Fibroblast of villous mesenchyme (primary cell): ENCODE measurements at regions not wholly inside any gene's neighbourhood (a gene's known extent, or its start where the extent isn't known, plus 50 kb on each side); places are given as distances from the start of the nearest gene placed in this dataset.

ENCODE experiments used
- DNase-seq: peaks from one replicate; pipeline ENCODE4 v3.0.0-alpha.2; 2010; ENCODE audit warnings: low read depth
- H3K4me3 ChIP-seq: 2 replicates; pipeline ENCODE4 v1.5.1; 2011; ENCODE audit warnings: low read depth, mild to moderate bottlenecking, low read length
- CTCF ChIP-seq: IDR thresholded peaks from 2 replicates; pipeline ENCODE4 v1.5.1; 2012; ENCODE audit warnings: low read depth, mild to moderate bottlenecking, low read length; ENCODE audit not compliant: insufficient read depth

DNA sequence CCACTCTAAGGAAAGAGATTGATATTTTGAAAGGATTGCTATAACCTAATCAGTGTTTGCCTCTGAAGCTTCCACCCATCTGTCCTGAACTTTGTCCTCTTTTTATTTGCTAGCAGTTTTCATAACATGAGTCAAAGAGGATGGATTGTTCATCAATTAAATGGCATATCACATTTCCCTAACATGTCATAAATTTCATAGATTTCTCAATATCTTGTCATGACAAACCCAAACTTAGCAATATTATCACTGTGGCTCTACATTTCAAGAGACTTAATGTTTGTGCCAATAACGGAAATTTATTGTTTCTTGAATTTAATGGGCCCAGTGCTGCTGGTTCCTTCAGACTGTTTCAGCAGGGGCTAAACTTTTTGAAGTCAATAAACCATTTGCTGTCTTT lies 330.3 kb downstream of the CAAP1 start:
- DNase-seq, result no peak
- no peak for TF ChIP-seq CTCF
- H3K4me3 ChIP-seq, result no peak overlapping the region

- no peak overlapping the region for H3K4me3 ChIP-seq
- DNase-seq, result no peak
- no peak for TF ChIP-seq CTCF
Measured at GRCh38 chr9:26561928-26562327, 330.7 kb downstream of the CAAP1 start.

DNA sequence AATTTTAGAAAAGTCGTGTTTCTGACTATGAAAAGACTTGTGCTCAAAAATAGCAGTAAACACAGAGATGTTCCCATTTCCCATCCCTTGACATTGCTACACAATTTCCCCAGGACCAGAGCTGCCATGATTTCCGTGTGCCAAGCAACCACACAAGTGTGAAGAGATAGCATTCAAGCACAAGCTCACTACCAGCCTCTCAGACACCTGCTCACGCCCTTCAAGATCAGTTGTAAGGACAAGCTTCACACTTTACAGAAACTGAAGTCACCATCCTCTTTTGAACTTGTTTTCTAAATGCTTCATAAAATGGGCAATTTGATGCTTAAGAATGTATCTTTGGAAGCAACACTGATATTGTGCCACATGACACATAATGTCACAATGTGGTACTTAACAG lies 333.1 kb downstream of the CAAP1 start:
- no peak for TF ChIP-seq CTCF

GRCh38 chr9:26551971-26552370 lies 340.6 kb downstream of the CAAP1 start:
- TF ChIP-seq CTCF, result no peak
- no peak for DNase-seq
- no peak overlapping the region for H3K4me3 ChIP-seq

More for the DNA sequence above, 333.1 kb downstream of the CAAP1 start:
- DNase-seq, result no peak
- no peak overlapping the region for H3K4me3 ChIP-seq

DNA sequence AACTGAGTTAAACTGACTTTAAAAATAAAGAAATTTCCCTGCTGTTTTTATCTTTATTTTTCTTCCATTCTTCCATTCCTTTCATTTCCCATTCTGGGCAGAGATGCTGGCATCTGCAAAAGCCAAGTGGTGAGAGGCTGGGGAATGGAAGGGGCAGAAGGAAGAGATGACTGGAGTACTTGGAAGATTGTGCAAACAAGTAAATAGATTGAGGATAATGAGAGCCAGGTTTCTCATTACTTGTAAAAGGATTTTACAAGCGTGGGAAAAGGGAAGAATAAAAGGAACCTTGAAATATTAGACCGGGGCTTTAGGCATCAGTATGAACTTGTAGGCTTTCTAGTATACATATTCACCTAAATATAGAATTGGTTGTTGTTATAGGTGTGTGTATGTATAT lies 341.2 kb downstream of the CAAP1 start:
- no peak overlapping the region for H3K4me3 ChIP-seq
- TF ChIP-seq CTCF, result no peak
- no peak for DNase-seq

GRCh38 chr9:26548781-26549290 lies 343.8 kb downstream of the CAAP1 start:
- H3K4me3 ChIP-seq, result no peak overlapping the region
- TF ChIP-seq CTCF, result no peak

DNA sequence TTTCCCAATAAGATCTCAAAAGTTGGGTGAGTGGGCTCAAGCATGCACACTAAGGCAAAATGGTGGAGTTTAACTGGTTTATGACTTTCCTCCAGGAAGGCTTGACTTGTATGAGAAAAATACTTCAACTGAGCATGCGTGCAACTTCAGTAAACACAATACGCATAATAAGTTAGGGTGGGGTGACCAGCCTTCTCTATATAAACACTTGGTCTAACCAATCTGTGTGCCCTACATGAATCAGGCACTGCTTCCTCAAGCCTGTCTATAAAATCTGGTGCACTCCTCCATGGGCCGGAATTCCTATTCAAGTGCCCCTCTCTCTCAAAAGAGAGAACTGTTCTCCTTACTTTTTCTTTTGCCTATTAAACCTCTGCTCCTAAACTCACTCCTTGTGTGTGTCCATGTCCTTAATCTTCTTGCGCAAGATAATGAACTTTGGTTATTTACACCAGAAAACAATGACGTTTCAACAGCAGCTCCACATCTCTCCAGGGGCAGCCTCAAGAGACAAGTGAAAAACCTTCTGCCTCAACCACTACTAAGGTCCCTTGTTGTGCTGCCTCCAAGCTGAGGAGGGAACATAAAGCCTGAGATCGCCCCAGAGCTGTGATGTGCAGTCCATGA lies 352.6 kb downstream of the CAAP1 start:
- no peak overlapping the region for H3K4me3 ChIP-seq
- DNase-seq, result no peak
- TF ChIP-seq CTCF, result no peak

More at GRCh38 chr9:26548781-26549290, 343.8 kb downstream of the CAAP1 start:
- no peak for DNase-seq
